Heart left ventricle (tissue), 16 donors: ENCODE measurements at regions not wholly inside any gene's neighbourhood (a gene's known extent, or its start where the extent isn't known, plus 50 kb on each side); places are given as distances from the start of the nearest gene placed in this dataset.

Experiments used
- ATAC-seq, 4 donors: fragments of 200-7000 bp; cut with Tn5 transposase; one replicate each; pipeline ENCODE4 v1.9.1; 2020 to 2022; ENCODE audit warnings: moderate library complexity in 4 of 4, mild to moderate bottlenecking in 3 of 4, moderate number of reproducible peaks in 1 of 4
- DNase-seq, 5 donors: peaks; one replicate each; pipeline ENCODE4 v3.0.0-alpha.2; 2020
- H3K27ac ChIP-seq, 12 donors: fragments of 200-600 bp; sonication (generic) in 4 of 12; one replicate each; pipeline versions ENCODE4 v1.5.0 to v1.8.0; 2016 to 2022; ENCODE audit warnings: mild to moderate bottlenecking in 2 of 12
- H3K27me3 ChIP-seq, 9 donors: fragments of 200-600 bp; sonication (generic) in 2 of 9; one replicate each; pipeline versions ENCODE4 v1.5.1 to v1.8.0; 2016 to 2022; ENCODE audit warnings: mild to moderate bottlenecking in 3 of 9
- H3K36me3 ChIP-seq, 9 donors: fragments of 200-600 bp; sonication (generic) in 2 of 9; one replicate each; pipeline versions ENCODE4 v1.5.0 to v1.8.0; 2018 to 2022; ENCODE audit warnings: mild to moderate bottlenecking in 2 of 9
- H3K4me1 ChIP-seq, 12 donors: fragments of 200-600 bp; sonication (generic) in 4 of 12; one replicate each; pipeline versions ENCODE4 v1.5.0 to v1.8.0; 2016 to 2022; ENCODE audit warnings: mild to moderate bottlenecking in 3 of 12
- H3K4me3 ChIP-seq, 12 donors: fragments of 200-600 bp; sonication (generic) in 4 of 12; one replicate each; pipeline versions ENCODE4 v1.5.0 to v1.8.0; 2017 to 2022; ENCODE audit warnings: mild to moderate bottlenecking in 9 of 12, moderate library complexity in 4 of 12
- H3K9me3 ChIP-seq, 12 donors: fragments of 200-600 bp; sonication (generic) in 4 of 12; one replicate each; pipeline versions ENCODE4 v1.5.0 to v1.8.0; 2016 to 2022; ENCODE audit warnings: mild to moderate bottlenecking in 1 of 12
- CTCF ChIP-seq, 12 donors: fragments of 200-600 bp; sonication (generic) in 4 of 12; IDR thresholded peaks; one replicate each; pipeline versions ENCODE4 v1.5.0 to v1.8.0; 2018 to 2022; ENCODE audit warnings: antibody characterized with exemption in 12 of 12, mild to moderate bottlenecking in 5 of 12
- POLR2A ChIP-seq, 2 donors: fragments of 450-650 bp; IDR thresholded peaks; one replicate each; pipeline ENCODE4 v1.6.1; 2017; ENCODE audit warnings: antibody characterized with exemption in 2 of 2, mild to moderate bottlenecking in 2 of 2, moderate library complexity in 2 of 2
- WGBS, 4 donors: extraction: QIAGEN DNeasy Blood & Tissue Kit in 2 of 4; methylation state at CpG; one replicate each; pipeline versions ENCODE4 v1.1.5 to v1.1.7; 2013 to 2018; 5-methylcytosine and 5-hydroxymethylcytosine counted together
- intact Hi-C, 10 donors: fragments of 100-400 bp; cut with DNase I; formaldehyde crosslinking; loops; one replicate each; pipeline versions ENCODE4 v1.11.1 to v1.14.2; 2022
- donor health status: ischemic (EF 13 %, LVEDD 7.1; RV severe dilation, severe dysfunction).
- donor health status: healthy with polysubstance abuse.
- donor health status: DM: no; HTN: yes; CAD: no.
- donor health status: DM: no; HTN: no; CAD: no.
- donor health status: ischemic (EF 25% LVEDD 6.9; RV normal size, moderate dysfunction).
- donor health status: ischemic (EF 25% LVEDD 5.7; RV mildly dilated, moderate dysfunction).
- donor health status: healthy.
- donor health status: DM: yes; HTN: yes; CAD: no.
- donor health status: ischemic (EF 35%, LVEDD 5.7; RV mildly dilated, moderate dysfunction).
- donor health status: nonischemic (EF 11% LVEDD 7.7; RV severe dilation, severe dysfunction).
- donor health status: DM: yes; HTN: yes; CAD: no.
- donor health status: PGD.
- donor health status: ischemic (EF 29% LVEDD 5.4; RV normal size, mild dysfunction).
- donor health status: nonischemic (EF 23%, LVEDD 6.1; RV moderate dilation, normal function).

GRCh38 chr6:40695750-40696415, 108.7 kb upstream of the LRFN2 start:
- Histone ChIP-seq H3K4me1 (no peaks in the 10 kb centered on the region), H3K4me3 (no peak overlapping the region), H3K9me3 (no peaks in the 10 kb centered on the region), H3K27ac (no peak overlapping the region), H3K36me3 (no peaks in the 10 kb centered on the region), H3K27me3 (peaks cover 0 to 13% (median 0%) of the 10 kb centered on the region in 9 donors)
- TF ChIP-seq CTCF (IDR thresholded peaks at IDR 0.05) (no peak), POLR2A (IDR thresholded peaks at IDR 0.05) (no peak)
- intact Hi-C loops = no loop called here
- DNase-seq = no peak
- peak in 1 of 4 donors; percentile 45 for ATAC-seq
- WGBS, 4 donors = 78 to 85% (median 80%) methylated on average over 7 to 8 of the region's 8 CpGs

GRCh38 chr6:40695114-40695513, 108.0 kb upstream of the LRFN2 start:
- intact Hi-C loops = no loop called here
- Histone ChIP-seq H3K27me3 (peaks cover 0 to 13% (median 0%) of the 10 kb centered on the region in 9 donors), H3K27ac (no peak overlapping the region), H3K9me3 (no peaks in the 10 kb centered on the region), H3K36me3 (no peaks in the 10 kb centered on the region), H3K4me3 (no peak overlapping the region), H3K4me1 (no peaks in the 10 kb centered on the region)
- no peak for DNase-seq
- no peak for TF ChIP-seq POLR2A (IDR thresholded peaks at IDR 0.05)
- no peak for TF ChIP-seq CTCF (IDR thresholded peaks at IDR 0.05)
- ATAC-seq = peak in 1 of 4 donors; percentile 56
- 8 to 35% (median 11%) methylated on average over 2 of the region's 2 CpGs for WGBS, 4 donors

GRCh38 chr6:40693768-40694167, 106.6 kb upstream of the LRFN2 start:
- Histone ChIP-seq H3K27ac (no peak overlapping the region), H3K27me3 (no peaks in the 10 kb centered on the region), H3K4me3 (no peak overlapping the region), H3K9me3 (no peaks in the 10 kb centered on the region), H3K4me1 (no peaks in the 10 kb centered on the region), H3K36me3 (no peaks in the 10 kb centered on the region)
- intact Hi-C loops = no loop called here
- ATAC-seq = no peak
- no peak for DNase-seq
- 88 to 89% (median 88%) methylated on average over 3 of the region's 3 CpGs for WGBS, 4 donors
- TF ChIP-seq CTCF (IDR thresholded peaks at IDR 0.05) (no peak), POLR2A (IDR thresholded peaks at IDR 0.05) (no peak)

GRCh38 chr6:40692337-40692736, 105.2 kb upstream of the LRFN2 start:
- intact Hi-C loops = no loop called here
- Histone ChIP-seq H3K9me3 (no peaks in the 10 kb centered on the region), H3K27ac (no peak overlapping the region), H3K36me3 (no peaks in the 10 kb centered on the region), H3K27me3 (no peaks in the 10 kb centered on the region), H3K4me3 (no peak overlapping the region), H3K4me1 (peaks cover 0 to 6% (median 0%) of the 10 kb centered on the region in 12 donors)
- ATAC-seq = no peak
- no peak for DNase-seq
- 70 to 85% (median 79%) methylated on average over 2 of the region's 2 CpGs for WGBS, 4 donors
- no peak for TF ChIP-seq CTCF (IDR thresholded peaks at IDR 0.05)
